NCI-H2029 (cell line): ENCODE measurements at regions not wholly inside any gene's neighbourhood (a gene's known extent, or its start where the extent isn't known, plus 50 kb on each side); places are given as distances from the start of the nearest gene placed in this dataset.
"Not testable (repeated sequence)": the region's sequence is repeated elsewhere in the genome, so short reads cannot be mapped to it uniquely, and the experiment has no call there.

Source experiments
- DNase-seq: peaks from one replicate; lab custom pipeline; 2025; lab: John Stamatoyannopoulos, UW

- no peak for DNase-seq
These were observed 483.9 kb downstream of the OMA1 start for GRCh38 chr1:58062635-58063034.

- DNase-seq = peak; percentile 78
These were observed 485.9 kb downstream of the OMA1 start for GRCh38 chr1:58060559-58061170.

- no peak for DNase-seq
These were observed 486.7 kb downstream of the OMA1 start for GRCh38 chr1:58059789-58060188.

- DNase-seq = no peak
These were observed 488.2 kb downstream of the OMA1 start for GRCh38 chr1:58058323-58058722.

GRCh38 chr1:58057826-58058225 lies 488.7 kb downstream of the OMA1 start:
- no peak for DNase-seq

GRCh38 chr1:58051187-58051586 lies 495.3 kb downstream of the OMA1 start:
- DNase-seq = not testable (repeated sequence)

- no peak for DNase-seq
These were observed 499.2 kb downstream of the OMA1 start for GRCh38 chr1:58047265-58047858.

GRCh38 chr1:58045094-58045705 lies 501.3 kb downstream of the OMA1 start:
- DNase-seq = no peak

- no peak for DNase-seq
These were observed 504.9 kb downstream of the OMA1 start for GRCh38 chr1:58041621-58042020.

- no peak for DNase-seq
These were observed 508.0 kb downstream of the OMA1 start for GRCh38 chr1:58038574-58038973.

- no peak for DNase-seq
These were observed 511.0 kb downstream of the OMA1 start for GRCh38 chr1:58035523-58035922.

GRCh38 chr1:58033311-58033710 lies 513.2 kb downstream of the OMA1 start:
- DNase-seq = no peak

GRCh38 chr1:58032611-58033073 lies 513.9 kb downstream of the OMA1 start:
- no peak for DNase-seq

GRCh38 chr1:58031416-58031815 lies 515.1 kb downstream of the OMA1 start:
- DNase-seq = no peak

GRCh38 chr1:58030456-58030855 lies 516.1 kb downstream of the OMA1 start:
- DNase-seq = no peak

GRCh38 chr1:58017641-58018040 lies 528.9 kb downstream of the OMA1 start:
- DNase-seq = no peak

GRCh38 chr1:58013237-58013636 lies 533.3 kb downstream of the OMA1 start:
- no peak for DNase-seq

GRCh38 chr1:58011978-58012377 lies 534.5 kb downstream of the OMA1 start:
- no peak for DNase-seq

GRCh38 chr1:58006421-58007046 lies 540.0 kb downstream of the OMA1 start:
- no peak for DNase-seq

- DNase-seq = no peak
These were observed 541.3 kb downstream of the OMA1 start for GRCh38 chr1:58005212-58005611.

- no peak for DNase-seq
These were observed 542.5 kb downstream of the OMA1 start for GRCh38 chr1:58003988-58004387.

GRCh38 chr1:58003059-58003458 lies 543.5 kb downstream of the OMA1 start:
- DNase-seq = no peak

GRCh38 chr1:58000821-58001220 lies 545.7 kb downstream of the OMA1 start:
- DNase-seq = no peak
